ENCODE measurements at regions not wholly inside any gene's neighbourhood (a gene's known extent, or its start where the extent isn't known, plus 50 kb on each side); places are given as distances from the start of the nearest gene placed in this dataset.
A peak's percentile ranks its signal among the peaks of the same experiment; 100 is the strongest.

DNA sequence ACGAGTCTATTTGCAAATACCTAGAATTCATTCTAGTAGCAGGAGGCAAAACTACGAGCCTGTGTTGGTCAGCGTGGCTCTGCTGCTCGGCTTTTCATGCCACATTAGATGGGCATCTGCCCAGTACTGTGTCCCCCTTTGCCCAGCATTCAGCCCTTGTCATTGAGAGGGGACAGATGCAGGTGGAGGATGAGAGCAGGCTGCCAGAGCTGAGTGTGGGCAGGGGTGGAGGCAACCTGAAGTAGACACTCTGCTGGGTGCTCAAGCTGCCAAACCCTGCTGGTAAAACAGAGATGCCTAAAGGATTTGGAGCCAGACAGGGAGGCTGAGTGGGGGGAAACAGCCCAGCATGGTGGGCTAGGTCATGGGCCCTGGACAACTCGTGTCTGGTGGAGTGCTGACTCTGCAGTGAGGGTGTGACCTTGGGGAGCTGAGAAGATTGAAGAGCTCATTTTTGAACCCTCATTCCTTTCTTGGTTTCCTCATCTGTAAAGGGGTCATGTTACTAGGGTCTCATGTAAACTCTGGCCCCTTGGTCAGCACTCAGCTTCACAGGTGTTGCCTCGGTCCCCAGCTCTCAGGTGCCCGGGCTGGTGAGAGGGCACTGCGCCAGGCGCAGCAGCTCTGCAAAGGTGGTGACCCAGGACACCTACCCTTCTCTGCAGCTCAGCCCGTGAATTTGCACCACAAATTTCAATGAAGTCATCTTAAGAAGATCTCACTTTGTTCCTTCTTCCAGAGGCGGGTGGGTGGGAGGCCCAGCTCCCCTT is 64.2 kb upstream of the BHLHE23 start:
- no peak for DNase-seq (ENCODE audit: low spot score)

DNA sequence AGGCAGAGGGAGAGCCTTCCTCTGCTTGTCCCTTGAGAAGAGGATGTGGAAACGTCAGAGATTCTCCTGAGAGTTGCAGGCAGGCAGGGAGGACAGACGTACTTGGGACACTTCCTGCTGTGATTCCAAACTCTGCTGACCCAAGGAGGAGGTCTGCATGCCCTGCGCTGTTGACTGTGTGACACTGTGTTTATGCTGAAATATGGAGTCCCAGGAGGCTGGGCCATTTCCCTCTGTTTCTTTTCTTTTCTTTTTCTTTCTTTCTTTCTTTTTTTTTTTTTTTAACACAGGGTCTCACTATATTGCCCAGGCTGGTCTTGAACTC is 63.5 kb upstream of the BHLHE23 start:
- no peak for DNase-seq (ENCODE audit: low spot score)

DNA sequence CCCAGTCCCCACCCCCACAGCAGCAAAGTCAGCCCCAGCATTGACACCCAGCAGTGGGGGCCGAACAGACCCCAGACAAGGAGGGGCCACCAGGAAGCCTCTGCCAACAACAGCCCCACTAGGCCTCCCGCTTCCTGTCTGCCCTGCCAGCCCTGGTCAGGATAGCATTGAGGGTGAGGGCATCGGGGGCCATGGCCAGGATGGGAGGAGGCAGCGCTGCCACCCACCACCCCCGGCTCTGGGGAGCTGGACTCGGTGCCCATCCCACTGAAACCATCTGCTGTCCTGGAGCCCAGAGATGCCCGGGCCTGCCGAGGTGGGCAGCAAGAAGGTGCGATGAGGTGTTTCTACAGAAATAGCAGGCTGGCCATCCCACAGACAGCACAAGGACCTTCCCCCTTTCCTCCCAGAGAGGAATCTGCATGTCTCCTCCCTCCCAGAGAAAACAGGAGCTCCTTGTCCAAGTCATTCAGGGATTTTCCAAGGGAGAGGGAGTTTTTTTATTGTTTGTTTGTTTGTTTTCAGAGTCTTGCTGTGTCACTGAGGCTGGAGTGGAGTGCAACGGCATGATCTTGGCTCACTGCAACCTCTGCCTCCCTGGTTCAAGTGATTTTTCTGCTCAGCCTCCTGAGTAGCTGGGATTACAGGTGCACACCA is 62.1 kb upstream of the BHLHE23 start:
- no peak for DNase-seq (ENCODE audit: low spot score)

DNA sequence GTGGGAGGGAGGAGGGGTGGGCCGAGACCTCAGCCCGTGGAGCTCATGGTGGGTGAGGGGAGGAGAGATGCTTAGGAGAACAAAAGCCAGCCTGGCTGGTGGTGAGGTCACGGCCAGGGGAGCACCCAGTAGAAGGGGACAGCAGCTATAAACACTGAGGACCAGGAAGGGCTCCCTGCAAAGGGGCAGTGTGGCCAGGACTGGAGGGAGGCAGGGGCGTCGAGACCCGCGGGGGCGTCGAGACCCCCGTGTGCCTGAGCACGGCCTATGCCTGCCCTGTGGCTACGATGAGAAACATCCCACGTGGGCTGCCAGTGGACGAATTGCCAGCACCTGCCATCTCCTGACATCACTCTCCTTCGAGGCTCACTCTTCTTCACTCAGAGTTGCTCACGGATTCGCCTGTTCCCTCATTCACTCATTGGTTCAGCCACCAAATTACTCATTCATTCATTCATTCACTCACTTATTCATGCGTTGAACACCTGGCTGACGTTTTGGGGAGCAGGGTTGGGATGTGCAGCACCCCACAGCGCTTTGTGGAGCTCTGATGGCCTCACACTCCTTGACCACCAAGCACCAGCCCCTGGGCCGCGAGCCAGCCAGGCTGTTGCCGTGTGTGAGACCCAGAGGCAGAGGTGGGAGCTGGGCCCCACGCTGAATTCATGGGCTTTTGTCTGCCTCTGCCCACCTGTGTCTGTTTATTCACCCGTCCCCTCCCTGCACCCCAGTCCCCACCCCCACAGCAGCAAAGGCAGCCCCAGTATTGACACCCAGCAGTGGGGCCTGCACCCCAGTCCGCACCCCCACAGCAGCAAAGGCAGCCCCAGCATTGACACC is 61.2 kb upstream of the BHLHE23 start:
- DNase-seq (ENCODE audit: low spot score) = no peak

DNA sequence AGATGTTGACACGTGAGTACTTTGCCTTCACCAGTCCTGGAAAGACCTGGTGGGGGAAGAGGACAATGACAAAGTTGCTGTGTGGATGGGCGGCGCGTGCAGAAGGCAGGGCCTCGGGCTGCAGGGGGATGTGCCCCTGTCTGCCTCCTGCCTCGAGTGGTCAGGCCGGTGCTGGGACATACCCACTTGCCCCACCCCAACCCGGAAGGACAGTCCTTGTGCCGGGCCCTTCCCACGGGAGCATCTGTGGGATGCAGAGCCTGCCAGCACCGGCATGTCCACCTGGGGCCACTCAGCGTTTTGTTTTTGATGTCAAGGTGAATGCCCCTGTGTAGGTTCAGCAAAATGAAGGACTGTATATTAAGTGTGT is 60.5 kb upstream of the BHLHE23 start:
- DNase-seq (ENCODE audit: low spot score) = no peak

DNA sequence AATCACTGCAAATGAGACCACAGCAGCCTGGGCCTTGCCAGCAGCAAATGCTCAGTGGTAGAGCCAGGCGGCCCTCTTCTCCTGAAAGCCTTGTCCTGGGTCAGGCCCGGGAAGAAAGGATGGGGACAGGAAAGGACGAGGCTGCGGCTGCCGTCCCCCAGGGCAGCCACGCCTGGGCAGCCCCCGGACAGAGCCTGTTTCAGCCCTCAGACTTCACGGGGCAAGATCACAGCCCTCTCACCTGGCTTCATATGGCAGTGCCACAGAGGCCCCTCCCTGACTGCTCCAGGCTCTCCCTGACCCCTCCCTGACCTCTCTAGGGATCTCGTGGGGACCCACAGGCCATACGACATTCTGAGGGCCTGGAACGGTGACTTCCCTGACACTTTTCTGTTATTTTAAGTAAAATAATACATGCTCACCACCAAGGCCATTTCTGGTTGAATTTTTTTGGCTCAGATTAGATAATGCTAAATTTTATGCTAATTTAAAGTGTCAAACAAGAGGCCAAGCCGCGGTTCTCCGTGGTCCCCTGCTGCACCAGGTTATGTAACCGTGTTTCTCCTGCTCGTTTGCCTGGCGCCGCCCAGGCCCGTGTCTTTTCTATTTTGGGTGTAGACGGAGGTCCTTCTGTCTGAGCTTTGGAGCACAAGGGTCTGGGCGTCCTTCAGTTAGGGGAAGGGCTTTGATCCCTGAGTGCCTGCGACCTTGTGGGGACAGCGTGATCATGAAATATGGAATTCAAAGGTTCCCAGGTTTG is 59.9 kb upstream of the BHLHE23 start:
- no peak for DNase-seq (ENCODE audit: low spot score)

DNA sequence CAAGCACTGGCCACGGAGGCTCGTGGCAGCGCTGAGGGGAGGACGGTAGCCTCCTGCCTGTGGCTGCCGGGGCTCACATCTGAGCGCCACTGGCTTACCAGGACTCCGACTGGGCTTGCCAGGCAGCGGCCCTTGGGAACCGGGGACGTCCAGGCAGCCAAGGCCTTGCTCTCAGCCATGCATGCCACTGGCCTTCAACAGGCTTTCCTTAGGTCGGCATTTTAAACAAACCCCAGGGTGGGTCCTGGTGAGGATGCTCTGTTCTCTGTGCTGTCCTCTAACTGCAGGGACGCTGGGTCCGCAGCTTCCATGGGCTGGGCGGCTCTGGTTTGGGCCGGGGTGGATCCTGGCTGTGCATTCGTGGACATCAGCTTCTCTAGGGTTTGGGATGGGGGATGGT is 59.1 kb upstream of the BHLHE23 start:
- no peak for DNase-seq (ENCODE audit: low spot score)

DNA sequence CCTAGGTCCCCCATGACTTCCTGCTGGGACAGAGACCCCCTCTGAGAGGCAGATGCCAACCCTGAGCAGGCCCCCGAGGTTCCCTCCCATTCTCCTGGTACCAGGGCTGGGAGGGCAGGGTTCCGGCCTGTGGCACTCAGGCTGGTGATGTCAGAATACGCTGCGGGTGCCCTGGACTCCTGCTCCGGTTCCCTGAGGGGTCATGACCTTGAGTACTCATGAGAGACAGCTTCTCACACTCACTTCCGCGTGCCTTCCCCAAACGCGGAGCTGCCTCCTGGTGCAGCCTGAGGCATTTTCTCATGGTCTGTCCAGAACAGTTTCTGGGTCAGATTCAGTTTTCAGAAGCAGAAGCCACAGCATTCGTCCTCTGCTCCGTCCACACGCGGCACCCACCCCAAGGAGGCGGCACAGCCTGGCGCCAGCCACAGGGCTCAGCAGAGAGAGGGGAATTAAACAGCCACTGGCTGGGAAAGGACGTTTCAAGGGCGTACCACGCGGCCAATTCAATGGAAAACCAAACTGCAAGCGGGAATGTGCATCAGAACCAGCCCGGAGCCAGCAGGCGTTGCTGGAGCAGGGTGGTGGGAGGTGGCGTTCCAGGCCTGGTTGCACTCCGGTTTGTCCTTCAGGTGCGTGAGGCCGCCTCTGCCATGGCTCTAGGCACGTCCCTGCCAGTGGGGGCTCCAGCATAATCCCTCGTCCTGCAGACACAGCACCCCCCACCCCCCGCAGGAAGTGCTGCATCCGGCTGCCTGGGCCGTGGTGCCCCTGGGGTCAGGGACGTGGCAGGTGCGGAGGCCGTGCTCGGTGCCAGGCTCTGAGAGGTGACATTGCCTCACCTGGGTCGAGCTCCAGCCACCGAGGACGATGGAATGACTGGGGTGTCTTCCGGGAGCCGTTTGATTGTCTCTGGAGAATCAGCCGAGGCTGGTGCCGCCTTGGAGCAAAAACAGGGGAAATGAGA is 58.3 kb upstream of the BHLHE23 start:
- DNase-seq (ENCODE audit: low spot score) = no peak

DNA sequence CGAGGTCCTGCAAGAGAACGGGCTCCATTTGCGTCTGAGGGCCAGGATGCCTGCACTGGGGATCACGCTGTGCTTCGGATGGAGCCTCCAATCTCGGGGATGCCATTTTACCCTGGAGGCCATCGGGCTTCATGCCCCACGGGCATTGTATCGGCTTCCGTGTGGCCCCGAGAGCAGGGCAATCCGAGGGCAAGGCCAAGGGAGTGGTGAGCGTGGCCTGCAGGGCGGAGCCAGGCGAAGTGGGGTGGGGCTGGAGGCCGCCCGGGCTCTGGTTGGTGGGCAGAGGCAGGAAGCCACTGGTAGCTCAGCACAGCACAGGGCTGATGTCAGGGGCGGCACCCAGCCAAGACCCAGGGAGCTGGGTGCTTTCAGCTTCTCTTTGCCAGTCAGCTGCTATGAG is 57.5 kb upstream of the BHLHE23 start:
- DNase-seq (ENCODE audit: low spot score) = no peak

DNA sequence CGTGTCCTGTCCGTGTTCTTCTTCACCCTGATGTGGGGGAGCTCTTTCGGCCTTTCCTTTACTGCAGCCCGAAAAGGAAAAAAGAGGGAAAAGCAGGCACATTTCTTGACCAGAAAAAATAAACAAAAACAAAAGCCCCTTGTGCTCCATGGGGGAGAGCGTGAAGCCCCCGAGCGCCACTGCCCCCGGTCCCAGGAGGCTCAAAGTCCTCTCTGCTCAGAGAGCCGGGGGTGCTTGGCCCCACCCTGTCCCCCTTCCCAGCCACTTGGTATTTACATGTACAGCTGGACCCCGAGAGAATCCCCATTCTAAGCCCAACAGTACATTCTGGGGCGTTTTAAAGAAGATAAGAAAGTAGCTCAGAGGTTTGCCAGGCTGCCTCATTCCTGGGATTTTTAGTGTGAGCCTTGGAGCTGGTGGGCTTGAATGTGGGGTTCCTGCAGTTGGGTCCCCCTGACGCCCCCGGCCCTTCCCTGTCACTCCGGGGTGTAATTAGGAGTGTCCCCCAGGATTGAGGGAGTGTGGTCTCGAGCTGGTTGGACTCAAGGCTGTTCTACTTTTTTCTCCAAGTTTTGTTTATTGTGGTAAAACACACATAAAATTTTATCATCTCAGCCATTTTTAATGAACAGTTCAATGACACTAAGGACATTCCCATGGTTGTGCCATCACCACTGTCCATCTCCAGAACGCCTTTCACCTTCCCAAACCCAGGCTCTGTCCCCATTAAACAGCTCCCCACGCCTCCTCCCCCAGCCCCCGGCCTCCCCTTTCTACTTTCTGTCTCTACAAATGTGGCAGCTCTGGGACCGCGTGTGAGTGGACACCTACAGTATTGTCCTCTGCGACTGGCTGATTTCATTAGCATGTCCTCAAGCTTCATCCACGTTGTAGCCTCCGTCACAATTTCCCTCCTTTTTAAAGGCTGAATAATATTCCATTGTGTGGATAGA is 55.7 kb upstream of the BHLHE23 start:
- DNase-seq (ENCODE audit: low spot score) = no peak

DNA sequence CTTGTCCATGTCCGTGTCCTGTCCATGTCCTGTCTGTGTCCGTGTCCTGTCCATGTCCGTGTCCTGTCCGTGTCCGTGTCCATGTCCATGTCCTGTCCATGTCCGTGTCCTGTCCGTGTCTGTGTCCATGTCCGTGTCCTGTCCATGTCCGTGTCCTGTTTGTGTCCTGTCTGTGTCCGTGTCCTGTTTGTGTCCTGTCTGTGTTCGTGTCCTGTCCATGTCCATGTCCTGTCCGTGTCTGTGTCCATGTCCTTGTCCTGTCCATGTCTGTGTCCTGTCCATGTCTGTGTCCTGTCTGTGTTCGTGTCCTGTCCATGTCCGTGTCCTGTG is 55.0 kb upstream of the BHLHE23 start:
- no peak for DNase-seq (ENCODE audit: low spot score)

DNA sequence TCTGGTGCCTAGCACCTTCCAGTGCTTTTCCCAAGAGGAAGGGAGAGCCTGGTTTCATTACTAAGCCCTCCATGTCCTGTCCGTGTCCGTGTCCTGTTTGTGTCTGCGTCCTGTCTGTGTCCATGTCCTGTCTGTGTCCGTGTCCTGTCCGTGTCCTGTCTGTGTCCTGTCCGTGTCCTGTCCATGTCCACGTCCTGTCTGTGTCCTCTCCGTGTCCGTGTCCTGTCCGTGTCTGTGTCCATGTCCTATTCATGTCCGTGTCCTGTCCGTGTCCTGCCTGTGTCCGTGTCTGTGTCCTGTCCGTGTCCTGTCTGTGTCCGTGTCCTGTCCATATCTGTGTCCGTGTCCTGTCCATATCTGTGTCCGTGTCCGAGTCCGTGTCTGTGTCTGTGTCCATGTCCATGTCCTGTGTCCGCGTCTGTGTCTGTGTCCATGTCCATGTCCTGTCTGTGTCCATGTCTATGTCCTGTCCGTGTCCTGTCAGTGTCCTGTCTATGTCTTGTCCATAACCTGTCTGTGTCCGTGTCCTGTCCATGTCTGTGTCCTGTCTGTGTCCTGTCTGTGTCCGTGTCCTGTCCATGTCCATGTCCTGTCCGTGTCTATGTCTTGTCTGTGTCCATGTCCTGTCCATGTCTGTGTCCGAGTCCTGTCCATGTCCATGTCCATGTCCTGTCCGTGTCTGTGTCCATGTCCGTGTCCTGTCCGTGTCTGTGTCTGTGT is 54.4 kb upstream of the BHLHE23 start:
- no peak for DNase-seq (ENCODE audit: low spot score)

DNA sequence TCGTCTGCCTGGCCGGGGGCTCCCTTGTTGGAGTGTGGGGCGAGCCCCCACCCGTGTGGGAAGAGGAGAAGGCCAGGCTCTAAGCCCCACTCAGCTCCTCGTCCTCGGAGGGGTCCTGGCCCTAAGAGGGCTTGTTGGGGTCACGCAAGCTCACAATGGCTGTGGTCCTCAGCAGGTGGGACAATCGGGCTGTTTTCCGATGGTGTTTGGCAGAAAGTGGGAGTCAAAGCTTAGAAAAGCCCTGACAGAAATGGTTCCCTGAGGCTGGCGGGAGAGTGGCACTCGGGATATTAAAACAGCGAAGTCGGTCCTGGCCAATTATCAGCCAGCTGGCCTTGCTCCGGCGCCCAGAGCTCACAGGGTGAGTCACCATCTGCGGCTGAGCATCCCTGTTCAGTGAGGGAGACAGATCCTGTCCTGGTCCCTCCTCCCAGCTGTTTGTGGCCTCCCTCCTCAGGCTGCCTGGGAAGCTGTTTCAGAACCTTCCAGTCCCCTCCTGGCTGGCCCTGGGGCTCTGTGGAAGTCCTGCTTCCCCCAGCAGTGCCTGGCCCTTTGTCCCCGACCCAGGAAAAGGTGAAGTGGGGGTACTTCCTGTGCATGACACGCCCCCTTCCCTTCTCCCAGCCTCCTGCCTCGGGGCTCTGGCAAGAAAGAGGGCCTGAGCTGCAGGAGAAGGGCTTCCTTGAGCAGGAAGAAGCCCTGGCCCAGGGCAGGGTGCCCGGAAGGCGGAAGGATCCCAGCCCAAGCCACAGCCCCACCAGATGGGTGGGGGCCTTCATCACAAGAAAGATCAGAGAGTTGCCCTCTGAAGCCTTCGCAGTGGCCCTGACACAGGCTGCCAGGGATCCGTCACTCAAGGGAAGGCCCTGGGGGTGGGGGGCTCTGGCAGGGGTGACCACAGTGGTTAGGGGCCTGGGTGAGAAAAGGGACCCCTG is 53.6 kb upstream of the BHLHE23 start:
- DNase-seq (ENCODE audit: low spot score) = peak; percentile 90

DNA sequence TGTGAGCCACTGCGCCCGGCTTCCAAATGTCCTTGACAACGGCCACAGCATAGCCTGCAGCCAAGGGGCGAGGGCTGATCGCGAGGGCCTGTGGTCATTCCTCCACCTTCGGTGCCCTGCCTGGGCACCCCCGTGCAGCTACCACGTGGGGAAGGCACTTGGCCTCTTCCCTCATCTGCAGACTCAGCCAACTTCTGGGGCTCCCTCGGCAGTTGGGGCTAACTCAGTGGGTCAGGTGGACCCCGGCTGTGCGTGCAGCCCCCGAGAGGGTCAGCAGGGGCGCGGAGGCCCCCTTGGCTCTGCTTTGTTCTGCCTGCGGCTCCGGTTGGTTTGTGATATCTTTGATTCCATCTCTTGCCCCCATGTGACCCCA is 52.9 kb upstream of the BHLHE23 start:
- DNase-seq (ENCODE audit: low spot score) = no peak

DNA sequence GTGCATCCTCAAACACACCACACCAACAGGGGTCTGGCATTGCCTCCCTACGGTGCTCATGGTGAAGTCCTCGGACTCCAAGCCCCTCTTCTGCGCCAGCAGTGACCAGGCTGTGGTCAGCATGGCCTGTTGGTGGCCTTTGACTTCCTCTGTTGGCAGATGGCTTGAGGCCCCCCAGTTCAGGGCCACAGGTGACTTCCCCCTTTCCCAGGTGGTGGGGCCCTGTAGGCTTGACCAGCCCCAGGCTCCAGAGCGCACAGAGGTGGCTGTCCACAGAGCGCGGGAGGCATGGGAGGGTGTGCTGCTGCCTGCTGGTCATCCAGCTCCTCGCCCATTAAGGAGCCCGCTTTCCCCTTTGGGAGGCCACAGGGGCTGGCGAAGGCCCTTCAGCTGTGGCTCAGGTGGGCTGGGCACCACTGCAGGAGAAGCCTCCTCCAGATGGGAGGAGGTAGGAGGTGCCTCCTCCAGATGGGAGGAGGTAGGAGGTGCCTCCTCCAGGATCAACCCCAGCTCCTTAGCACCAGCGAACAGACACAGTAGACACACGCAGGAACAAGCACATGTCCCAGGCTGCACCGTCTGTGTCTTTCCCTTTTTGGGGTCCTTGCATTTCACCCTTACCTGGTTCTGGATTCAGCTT is 52.1 kb upstream of the BHLHE23 start:
- no peak for DNase-seq (ENCODE audit: low spot score)

DNA sequence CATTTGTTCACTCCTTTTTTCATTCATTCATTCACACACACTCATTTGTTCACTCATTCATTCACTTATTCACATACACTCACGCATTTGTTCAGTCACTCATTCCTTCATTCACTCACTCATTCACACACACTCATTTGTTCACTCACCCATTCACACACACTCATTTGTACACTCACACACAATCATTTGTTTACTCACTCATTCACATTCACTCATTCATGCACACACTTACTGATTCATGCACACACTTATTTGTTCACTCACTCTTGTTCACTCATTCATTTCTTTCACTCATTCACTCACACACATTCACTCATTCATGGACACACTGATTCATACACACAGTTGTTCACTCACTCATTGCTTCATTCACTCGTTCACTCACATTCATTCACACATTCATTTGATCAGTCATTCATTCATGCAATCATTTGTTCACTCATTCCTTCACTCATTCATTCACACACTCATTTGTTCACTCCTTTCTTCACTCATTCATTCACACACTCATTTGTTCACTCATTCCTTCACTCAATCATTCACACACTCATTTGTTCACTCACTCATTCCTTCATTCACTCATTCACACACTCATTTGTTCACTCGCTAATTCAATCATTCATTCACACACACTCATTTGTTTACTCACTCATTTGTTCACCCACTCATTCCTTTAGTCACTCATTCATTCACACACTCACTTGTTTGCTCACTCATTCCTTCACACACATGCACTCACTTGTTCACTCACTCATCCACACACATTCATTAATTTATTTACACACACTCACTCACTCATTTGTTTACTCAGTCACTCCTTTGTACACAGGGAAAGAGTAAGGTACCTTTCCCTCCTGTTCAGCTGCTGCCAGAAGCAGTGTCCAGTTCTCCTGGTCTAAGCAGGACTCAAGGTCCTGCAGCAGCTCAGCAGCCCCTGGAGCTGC is 50.7 kb upstream of the BHLHE23 start:
- DNase-seq (ENCODE audit: low spot score) = no peak
